Liver (tissue), 8 donors: ENCODE measurements at regions not wholly inside any gene's neighbourhood (a gene's known extent, or its start where the extent isn't known, plus 50 kb on each side); places are given as distances from the start of the nearest gene placed in this dataset.

ENCODE experiments used
- DNase-seq: peaks from one replicate; pipeline ENCODE4 v3.0.0-alpha.2; 2017; ENCODE audit warnings: low spot score
- H3K27ac ChIP-seq, 2 donors: one replicate each; pipeline ENCODE4 v1.7.0; 2013; ENCODE audit warnings: inconsistent platforms in 2 of 2, low read length in 2 of 2, control low read depth in 1 of 2, low read depth in 1 of 2, mild to moderate bottlenecking in 1 of 2
- H3K27me3 ChIP-seq, 4 donors: one replicate each; pipeline versions ENCODE4 v1.6.1 to v1.7.0; 2013; ENCODE audit warnings: low read length in 3 of 4, inconsistent platforms in 1 of 4, mild to moderate bottlenecking in 1 of 4, moderate library complexity in 1 of 4; ENCODE audit not compliant: control insufficient read depth in 4 of 4, insufficient read depth in 4 of 4
- H3K36me3 ChIP-seq, 4 donors: one replicate each; pipeline versions ENCODE4 v1.6.1 to v1.7.0; 2013; ENCODE audit warnings: low read length in 3 of 4, mild to moderate bottlenecking in 3 of 4, low read depth in 1 of 4, moderate library complexity in 1 of 4; ENCODE audit not compliant: control insufficient read depth in 4 of 4, insufficient read depth in 3 of 4
- H3K4me1 ChIP-seq, 4 donors: one replicate each; pipeline versions ENCODE4 v1.6.1 to v1.7.0; 2013; ENCODE audit warnings: low read length in 3 of 4, mild to moderate bottlenecking in 3 of 4, moderate library complexity in 1 of 4; ENCODE audit not compliant: control insufficient read depth in 4 of 4, insufficient read depth in 4 of 4
- H3K4me3 ChIP-seq, 3 donors: one replicate each; pipeline versions ENCODE4 v1.6.1 to v1.7.0; 2013; ENCODE audit warnings: low read length in 3 of 3, control low read depth in 1 of 3, low read depth in 1 of 3, mild to moderate bottlenecking in 1 of 3
- H3K9ac ChIP-seq, 2 donors: one replicate each; pipeline ENCODE4 v1.7.0; 2013; ENCODE audit warnings: low read length in 2 of 2, mild to moderate bottlenecking in 2 of 2, moderate library complexity in 2 of 2, control low read depth in 1 of 2, low read depth in 1 of 2
- H3K9me3 ChIP-seq, 4 donors: one replicate each; pipeline versions ENCODE4 v1.6.1 to v1.7.0; 2013; ENCODE audit warnings: low read length in 3 of 4; ENCODE audit not compliant: control insufficient read depth in 4 of 4
- EGR1 ChIP-seq, 2 donors: IDR thresholded peaks; 2 replicates each; pipeline ENCODE4 v1.6.1; 2016 to 2018; ENCODE audit warnings: antibody characterized with exemption in 2 of 2, low read depth in 2 of 2
- FOXA1 ChIP-seq: IDR thresholded peaks from 2 replicates; pipeline ENCODE4 v1.6.1; 2016; ENCODE audit warnings: antibody characterized with exemption
- FOXA2 ChIP-seq: IDR thresholded peaks from 2 replicates; pipeline ENCODE4 v1.6.1; 2016; ENCODE audit warnings: antibody characterized with exemption
- GABPA ChIP-seq, 2 donors: IDR thresholded peaks in 1 of 2; conservative IDR thresholded peaks in 1 of 2; 2 replicates each; pipeline ENCODE4 v1.6.1; 2016; ENCODE audit warnings: antibody characterized with exemption in 2 of 2, mild to moderate bottlenecking in 1 of 2, moderate library complexity in 1 of 2
- HNF4A ChIP-seq, 2 donors: conservative IDR thresholded peaks; 2 replicates each; pipeline ENCODE4 v1.6.1; 2016; ENCODE audit warnings: antibody characterized with exemption in 2 of 2, mild to moderate bottlenecking in 2 of 2
- HNF4G ChIP-seq: IDR thresholded peaks from 2 replicates; pipeline ENCODE4 v1.6.1; 2016; ENCODE audit warnings: antibody characterized with exemption
- JUND ChIP-seq, 2 donors: IDR thresholded peaks; 2 replicates each; pipeline ENCODE4 v1.6.1; 2016; ENCODE audit warnings: antibody characterized with exemption in 2 of 2
- NR2F2 ChIP-seq: IDR thresholded peaks from 2 replicates; pipeline ENCODE4 v1.6.1; 2016; ENCODE audit warnings: antibody characterized with exemption
- RAD21 ChIP-seq, 2 donors: IDR thresholded peaks; 2 replicates each; pipeline ENCODE4 v1.6.1; 2016; ENCODE audit warnings: antibody characterized with exemption in 2 of 2, mild to moderate bottlenecking in 2 of 2
- RXRA ChIP-seq, 2 donors: IDR thresholded peaks; 2 replicates each; pipeline ENCODE4 v1.6.1; 2017 to 2018; ENCODE audit warnings: antibody characterized with exemption in 2 of 2, mild to moderate bottlenecking in 1 of 2
- SP1 ChIP-seq: IDR thresholded peaks from 2 replicates; pipeline ENCODE4 v1.6.1; 2018; ENCODE audit warnings: antibody characterized with exemption, mild to moderate bottlenecking
- TAF1 ChIP-seq: conservative IDR thresholded peaks from 2 replicates; pipeline ENCODE4 v1.6.1; 2016; ENCODE audit warnings: antibody characterized with exemption, mild to moderate bottlenecking
- YY1 ChIP-seq: IDR thresholded peaks from 2 replicates; pipeline ENCODE4 v1.6.1; 2016; ENCODE audit warnings: antibody characterized with exemption, mild to moderate bottlenecking
- ZBTB33 ChIP-seq: IDR thresholded peaks from 2 replicates; pipeline ENCODE4 v1.6.1; 2016; ENCODE audit warnings: antibody characterized with exemption
- WGBS: extraction: QIAGEN DNeasy Blood & Tissue Kit; methylation state at CpG from one replicate; pipeline ENCODE4 v1.1.7; 2013; 5-methylcytosine and 5-hydroxymethylcytosine counted together
- TF ChIP-seq, protein P1 (sequence below): IDR thresholded peaks from 2 replicates; pipeline ENCODE4 v1.6.1; 2016; ENCODE audit warnings: antibody characterized with exemption
- TF ChIP-seq, protein P2 (sequence below): IDR thresholded peaks from 2 replicates; pipeline ENCODE4 v1.6.1; 2016; ENCODE audit warnings: antibody characterized with exemption, mild to moderate bottlenecking
- TF ChIP-seq, protein P3 (sequence below): fragments of 150-350 bp; IDR thresholded peaks from 2 replicates; pipeline ENCODE4 v1.5.1; 2017; ENCODE audit warnings: improper control_type of control experiment, low read depth, low read length; ENCODE audit not compliant: missing input control
- donor health status: healthy.
- donor health status: healthy.
- donor health status: healthy.
- donor health status: healthy.
- donor health status: healthy.

GRCh38 chr5:56506211-56506965 is 273.3 kb upstream of the ANKRD55 start:
- Histone ChIP-seq H3K27ac (no peak overlapping the region), H3K4me3 (no peak overlapping the region), H3K27me3 (no peaks in the 10 kb centered on the region), H3K4me1 (peaks cover 0 to 2% (median 0%) of the 10 kb centered on the region in 4 donors), H3K36me3 (no peaks in the 10 kb centered on the region), H3K9ac (no peak overlapping the region), H3K9me3 (peaks cover 0 to 1% (median 0%) of the 10 kb centered on the region in 4 donors)
- WGBS: 79% methylated on average over 4 of the region's 4 CpGs
- DNase-seq: no peak
- TF ChIP-seq FOXA2: no peak
- no peak for TF ChIP-seq RAD21 (IDR thresholded peaks at IDR 0.05)
- TF ChIP-seq, protein P1, sequence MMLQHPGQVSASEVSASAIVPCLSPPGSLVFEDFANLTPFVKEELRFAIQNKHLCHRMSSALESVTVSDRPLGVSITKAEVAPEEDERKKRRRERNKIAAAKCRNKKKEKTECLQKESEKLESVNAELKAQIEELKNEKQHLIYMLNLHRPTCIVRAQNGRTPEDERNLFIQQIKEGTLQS: no peak

DNA sequence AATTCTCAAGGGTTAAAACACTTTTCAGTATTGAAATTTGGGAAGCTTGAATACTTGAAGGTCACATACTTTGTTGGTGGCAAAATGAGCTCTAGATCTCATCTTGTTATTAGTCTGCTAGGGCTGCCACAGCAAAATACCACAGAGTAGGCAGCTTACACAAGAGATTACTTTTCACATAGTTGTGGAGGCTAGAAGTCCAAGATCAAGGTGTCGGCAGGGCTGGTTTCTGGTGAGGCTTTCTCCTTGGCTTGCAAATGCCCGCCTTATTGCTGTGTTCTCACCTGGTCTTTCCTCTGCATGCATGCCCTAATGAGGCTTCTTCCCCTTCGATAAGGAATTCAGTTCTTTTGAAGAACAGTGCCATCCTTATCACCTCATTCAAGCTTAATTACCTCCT is 270.8 kb upstream of the ANKRD55 start:
- no peak for TF ChIP-seq NR2F2
- TF ChIP-seq HNF4G: no peak
- TF ChIP-seq RAD21 (IDR thresholded peaks at IDR 0.05): no peak
- no peak for TF ChIP-seq HNF4A (conservative IDR thresholded peaks at IDR 0.05)
- TF ChIP-seq, protein P2, sequence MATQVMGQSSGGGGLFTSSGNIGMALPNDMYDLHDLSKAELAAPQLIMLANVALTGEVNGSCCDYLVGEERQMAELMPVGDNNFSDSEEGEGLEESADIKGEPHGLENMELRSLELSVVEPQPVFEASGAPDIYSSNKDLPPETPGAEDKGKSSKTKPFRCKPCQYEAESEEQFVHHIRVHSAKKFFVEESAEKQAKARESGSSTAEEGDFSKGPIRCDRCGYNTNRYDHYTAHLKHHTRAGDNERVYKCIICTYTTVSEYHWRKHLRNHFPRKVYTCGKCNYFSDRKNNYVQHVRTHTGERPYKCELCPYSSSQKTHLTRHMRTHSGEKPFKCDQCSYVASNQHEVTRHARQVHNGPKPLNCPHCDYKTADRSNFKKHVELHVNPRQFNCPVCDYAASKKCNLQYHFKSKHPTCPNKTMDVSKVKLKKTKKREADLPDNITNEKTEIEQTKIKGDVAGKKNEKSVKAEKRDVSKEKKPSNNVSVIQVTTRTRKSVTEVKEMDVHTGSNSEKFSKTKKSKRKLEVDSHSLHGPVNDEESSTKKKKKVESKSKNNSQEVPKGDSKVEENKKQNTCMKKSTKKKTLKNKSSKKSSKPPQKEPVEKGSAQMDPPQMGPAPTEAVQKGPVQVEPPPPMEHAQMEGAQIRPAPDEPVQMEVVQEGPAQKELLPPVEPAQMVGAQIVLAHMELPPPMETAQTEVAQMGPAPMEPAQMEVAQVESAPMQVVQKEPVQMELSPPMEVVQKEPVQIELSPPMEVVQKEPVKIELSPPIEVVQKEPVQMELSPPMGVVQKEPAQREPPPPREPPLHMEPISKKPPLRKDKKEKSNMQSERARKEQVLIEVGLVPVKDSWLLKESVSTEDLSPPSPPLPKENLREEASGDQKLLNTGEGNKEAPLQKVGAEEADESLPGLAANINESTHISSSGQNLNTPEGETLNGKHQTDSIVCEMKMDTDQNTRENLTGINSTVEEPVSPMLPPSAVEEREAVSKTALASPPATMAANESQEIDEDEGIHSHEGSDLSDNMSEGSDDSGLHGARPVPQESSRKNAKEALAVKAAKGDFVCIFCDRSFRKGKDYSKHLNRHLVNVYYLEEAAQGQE: no peak
- TF ChIP-seq, protein P3, sequence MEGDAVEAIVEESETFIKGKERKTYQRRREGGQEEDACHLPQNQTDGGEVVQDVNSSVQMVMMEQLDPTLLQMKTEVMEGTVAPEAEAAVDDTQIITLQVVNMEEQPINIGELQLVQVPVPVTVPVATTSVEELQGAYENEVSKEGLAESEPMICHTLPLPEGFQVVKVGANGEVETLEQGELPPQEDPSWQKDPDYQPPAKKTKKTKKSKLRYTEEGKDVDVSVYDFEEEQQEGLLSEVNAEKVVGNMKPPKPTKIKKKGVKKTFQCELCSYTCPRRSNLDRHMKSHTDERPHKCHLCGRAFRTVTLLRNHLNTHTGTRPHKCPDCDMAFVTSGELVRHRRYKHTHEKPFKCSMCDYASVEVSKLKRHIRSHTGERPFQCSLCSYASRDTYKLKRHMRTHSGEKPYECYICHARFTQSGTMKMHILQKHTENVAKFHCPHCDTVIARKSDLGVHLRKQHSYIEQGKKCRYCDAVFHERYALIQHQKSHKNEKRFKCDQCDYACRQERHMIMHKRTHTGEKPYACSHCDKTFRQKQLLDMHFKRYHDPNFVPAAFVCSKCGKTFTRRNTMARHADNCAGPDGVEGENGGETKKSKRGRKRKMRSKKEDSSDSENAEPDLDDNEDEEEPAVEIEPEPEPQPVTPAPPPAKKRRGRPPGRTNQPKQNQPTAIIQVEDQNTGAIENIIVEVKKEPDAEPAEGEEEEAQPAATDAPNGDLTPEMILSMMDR: no peak
- TF ChIP-seq JUND (IDR thresholded peaks at IDR 0.05): no peak
- no peak for TF ChIP-seq YY1
- TF ChIP-seq GABPA (IDR thresholded peaks at IDR 0.05 in 1 of 2, conservative IDR thresholded peaks at IDR 0.05 in 1 of 2): no peak
- no peak for TF ChIP-seq RXRA (IDR thresholded peaks at IDR 0.05)
- TF ChIP-seq, protein P1: no peak
- no peak for TF ChIP-seq TAF1
- no peak for TF ChIP-seq ZBTB33
- no peak for TF ChIP-seq FOXA1
- no peak for TF ChIP-seq SP1
- TF ChIP-seq EGR1 (IDR thresholded peaks at IDR 0.05; ENCODE audit: low read depth in 2 of 2): no peak
- 93% methylated on average over 3 of the region's 3 CpGs for whole genome bisulfite sequencing

More for the DNA sequence above, 270.8 kb upstream of the ANKRD55 start:
- Histone ChIP-seq H3K36me3 (no peaks in the 10 kb centered on the region), H3K4me3 (no peak overlapping the region), H3K4me1 (peaks cover 0 to 2% (median 0%) of the 10 kb centered on the region in 4 donors), H3K9me3 (peaks cover 0 to 1% (median 0%) of the 10 kb centered on the region in 4 donors), H3K9ac (no peak overlapping the region), H3K27me3 (no peaks in the 10 kb centered on the region), H3K27ac (no peak overlapping the region)
- DNase-seq: no peak
